ENCODE measurements at regions not wholly inside any gene's neighbourhood (a gene's known extent, or its start where the extent isn't known, plus 50 kb on each side); places are given as distances from the start of the nearest gene placed in this dataset.

GRCh38 chr16:65295527-65295926, 173.7 kb upstream of the CDH11 start:
- Histone ChIP-seq H3K4me3 (ENCODE audit: extremely low read depth in 1 of 4, insufficient read depth in 2 of 4, low read depth in 3 of 4, low read length in 4 of 4) (no peak overlapping the region), H3K27ac (ENCODE audit: low read depth, low read length) (no peak overlapping the region), H2BK20ac (ENCODE audit: low read length) (no peak overlapping the region), H3K79me2 (ENCODE audit: control insufficient read depth in 1 of 2, insufficient read depth in 2 of 2, low read length in 2 of 2) (no peaks in the 10 kb centered on the region), H3K79me1 (ENCODE audit: low read depth, low read length) (no peaks in the 10 kb centered on the region), H3K4me1 (replicated peaks in 1 of 4; ENCODE audit: control insufficient read depth in 3 of 4, insufficient read depth in 4 of 4, low read length in 3 of 4) (peaks cover 0 to 6% (median 2%) of the 10 kb centered on the region in 4 experiments; a peak in 3 of 7 replicates), H3K23ac (ENCODE audit: insufficient read length) (no peak overlapping the region), H3K4ac (replicated peaks; ENCODE audit: insufficient read length, low read depth, low read length) (no peak overlapping the region), H3K56ac (replicated peaks; ENCODE audit: insufficient read length, low read depth, low read length) (no peak overlapping the region), H3K4me2 (ENCODE audit: insufficient read depth in 1 of 2, low read depth in 2 of 2, low read length in 2 of 2) (no peak overlapping the region), H3K27me3 (replicated peaks in 1 of 4; ENCODE audit: control insufficient read depth in 3 of 4, extremely low read depth in 1 of 4, insufficient read depth in 3 of 4, low read length in 3 of 4) (no peaks in the 10 kb centered on the region), H2BK5ac (ENCODE audit: low read depth, low read length) (no peak overlapping the region), H2AK5ac (ENCODE audit: low read depth, low read length) (no peak overlapping the region), H3K14ac (ENCODE audit: insufficient read length) (no peak overlapping the region), H2BK15ac (ENCODE audit: low read length) (no peak overlapping the region), H3K18ac (ENCODE audit: extremely low read depth, low read length) (no peak overlapping the region), H3K9me3 (ENCODE audit: insufficient read depth in 2 of 2, low read depth in 1 of 2, low read length in 1 of 2) (no peaks in the 10 kb centered on the region), H3K36me3 (ENCODE audit: control insufficient read depth in 2 of 4, insufficient read depth in 4 of 4, low read length in 3 of 4) (no peaks in the 10 kb centered on the region), H4K5ac (ENCODE audit: insufficient read length, low read depth, low read length) (no peak overlapping the region), H2BK120ac (replicated peaks; ENCODE audit: low read depth, low read length) (no peak overlapping the region), H2BK12ac (ENCODE audit: low read depth, low read length) (no peak overlapping the region), H4K91ac (replicated peaks; ENCODE audit: insufficient read length, low read length) (no peak overlapping the region), H3K9ac (replicated peaks in 1 of 4; ENCODE audit: extremely low read depth in 1 of 4, low read depth in 3 of 4, low read length in 3 of 4) (no peak overlapping the region), H4K8ac (ENCODE audit: extremely low read depth, insufficient read depth, low read length) (no peak overlapping the region), H4K20me1 (replicated peaks in 1 of 2; ENCODE audit: control insufficient read depth in 1 of 2, insufficient read depth in 2 of 2, low read length in 2 of 2) (no peaks in the 10 kb centered on the region), H3K23me2 (ENCODE audit: low read depth, low read length) (no peaks in the 10 kb centered on the region; the same call in 1 of the 2 replicates), H2AFZ (ENCODE audit: low read length) (no peak overlapping the region)
- DNase-seq (ENCODE audit: low read depth in 1 of 2, low spot score in 2 of 2) (no peak), FAIRE-seq (no peak)
- ChIA-PET POLR2A (ENCODE audit: partially characterized antibody) (no interaction called here), CTCF (ENCODE audit: partially characterized antibody) (interaction anchor here (1.0 kb wide), 1 partner anchor 91 kb away, joined by 3 read pairs; no protein-coding TSS in a partner anchor)
- 93 to 100% methylated on average over 2 to 6 of the region's 6 CpGs for WGBS, 2 experiments (ENCODE audit: extremely low coverage in 1 of 2, insufficient coverage in 1 of 2, insufficient read length in 1 of 2, insufficient replicate concordance in 2 of 2, low coverage in 1 of 2, low lambda C conversion rate in 2 of 2, missing lambda C conversion rate in 1 of 2)
- TF ChIP-seq SIN3A (conservative IDR thresholded peaks at IDR 0.05 in 1 of 2, IDR thresholded peaks at IDR 0.05 in 1 of 2; ENCODE audit: low read depth in 1 of 2, low read length in 2 of 2): no peak
- no peak for TF ChIP-seq CREB1 (IDR thresholded peaks at IDR 0.05)
- TF ChIP-seq SP1 (IDR thresholded peaks at IDR 0.05; ENCODE audit: low read depth, low read length): no peak
- no peak for TF ChIP-seq RXRA (IDR thresholded peaks at IDR 0.05; ENCODE audit: insufficient read depth, low read depth, low read length)
- no peak for TF ChIP-seq EZH2 (IDR thresholded peaks at IDR 0.05; ENCODE audit: low read depth, low read length, severe bottlenecking)
- TF ChIP-seq RBBP5 (IDR thresholded peaks at IDR 0.05; ENCODE audit: borderline replicate concordance, low read depth, low read length): no peak
- no peak for TF ChIP-seq SP2 (IDR thresholded peaks at IDR 0.05; ENCODE audit: low read length)
- no peak for TF ChIP-seq JUND (IDR thresholded peaks at IDR 0.05; ENCODE audit: low read length)

Data from H1 (cell line).